ENCODE measurements at regions not wholly inside any gene's neighbourhood (a gene's known extent, or its start where the extent isn't known, plus 50 kb on each side); places are given as distances from the start of the nearest gene placed in this dataset.
"Not testable (repeated sequence)": the region's sequence is repeated elsewhere in the genome, so short reads cannot be mapped to it uniquely, and the experiment has no call there.

- CTCF ChIA-PET (ENCODE audit: partially characterized antibody); H2BK20ac ChIP-seq (ENCODE audit: low read length); H3K27me3 ChIP-seq (replicated peaks in 1 of 4; ENCODE audit: control insufficient read depth in 3 of 4, extremely low read depth in 1 of 4, insufficient read depth in 3 of 4, low read length in 3 of 4); H3K4me2 ChIP-seq (ENCODE audit: insufficient read depth in 1 of 2, low read depth in 2 of 2, low read length in 2 of 2); H3K14ac ChIP-seq (ENCODE audit: insufficient read length); H3K36me3 ChIP-seq (ENCODE audit: control insufficient read depth in 2 of 4, insufficient read depth in 4 of 4, low read length in 3 of 4); DNase-seq (ENCODE audit: low read depth in 1 of 2, low spot score in 2 of 2); H3K56ac ChIP-seq (replicated peaks; ENCODE audit: insufficient read length, low read depth, low read length); H2BK12ac ChIP-seq (ENCODE audit: low read depth, low read length); H3K27ac ChIP-seq (ENCODE audit: low read depth, low read length); POLR2A ChIA-PET (ENCODE audit: partially characterized antibody); H3K23me2 ChIP-seq (ENCODE audit: low read depth, low read length); H3K4ac ChIP-seq (replicated peaks; ENCODE audit: insufficient read length, low read depth, low read length); H4K20me1 ChIP-seq (replicated peaks in 1 of 2; ENCODE audit: control insufficient read depth in 1 of 2, insufficient read depth in 2 of 2, low read length in 2 of 2); H3K4me3 ChIP-seq (ENCODE audit: extremely low read depth in 1 of 4, insufficient read depth in 2 of 4, low read depth in 3 of 4, low read length in 4 of 4); H3K9ac ChIP-seq (replicated peaks in 1 of 4; ENCODE audit: extremely low read depth in 1 of 4, low read depth in 3 of 4, low read length in 3 of 4); H4K91ac ChIP-seq (replicated peaks; ENCODE audit: insufficient read length, low read length); FAIRE-seq; H2AK5ac ChIP-seq (ENCODE audit: low read depth, low read length); H2AFZ ChIP-seq (ENCODE audit: low read length); H3K79me1 ChIP-seq (ENCODE audit: low read depth, low read length); H3K18ac ChIP-seq (ENCODE audit: extremely low read depth, low read length); H4K5ac ChIP-seq (ENCODE audit: insufficient read length, low read depth, low read length); H3K9me3 ChIP-seq (ENCODE audit: insufficient read depth in 2 of 2, low read depth in 1 of 2, low read length in 1 of 2); H3K79me2 ChIP-seq (ENCODE audit: control insufficient read depth in 1 of 2, insufficient read depth in 2 of 2, low read length in 2 of 2); H3K23ac ChIP-seq (ENCODE audit: insufficient read length); H3K4me1 ChIP-seq (replicated peaks in 1 of 4; ENCODE audit: control insufficient read depth in 3 of 4, insufficient read depth in 4 of 4, low read length in 3 of 4); H4K8ac ChIP-seq (ENCODE audit: extremely low read depth, insufficient read depth, low read length); H2BK5ac ChIP-seq (ENCODE audit: low read depth, low read length); H2BK15ac ChIP-seq (ENCODE audit: low read length); H2BK120ac ChIP-seq (replicated peaks; ENCODE audit: low read depth, low read length): not testable (repeated sequence)
- 89% methylated on average over 15 of the region's 20 CpGs; no CpG with 5 or more reads in 1 of the 2 experiments for WGBS, 2 experiments (ENCODE audit: extremely low coverage in 1 of 2, insufficient coverage in 1 of 2, insufficient read length in 1 of 2, insufficient replicate concordance in 2 of 2, low coverage in 1 of 2, low lambda C conversion rate in 2 of 2, missing lambda C conversion rate in 1 of 2)
Measured at GRCh38 chr3:195992956-195993595, 84.7 kb upstream of the TNK2 start.

DNA sequence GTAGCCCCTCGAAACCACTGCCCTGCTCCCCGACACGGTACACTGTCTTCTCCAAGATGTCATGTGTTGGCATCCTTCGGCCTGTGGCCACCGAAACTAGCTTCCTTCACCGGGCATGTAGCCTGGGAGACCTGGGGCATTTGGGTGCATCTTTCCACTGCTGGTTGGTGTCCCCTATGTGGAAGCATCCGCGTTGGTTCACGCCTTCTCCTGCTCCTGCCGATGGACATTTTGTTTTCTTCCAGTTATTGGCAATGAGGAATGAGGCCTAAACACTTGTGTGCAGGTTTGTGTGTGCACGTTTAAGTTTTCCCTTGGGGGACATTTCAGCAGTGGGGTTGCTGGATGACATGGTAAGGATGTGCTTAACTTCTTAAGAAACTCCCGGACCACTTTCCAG, 83.6 kb upstream of the TNK2 start:
- H3K18ac ChIP-seq (ENCODE audit: extremely low read depth, low read length); H3K14ac ChIP-seq (ENCODE audit: insufficient read length); H4K5ac ChIP-seq (ENCODE audit: insufficient read length, low read depth, low read length); H3K9me3 ChIP-seq (ENCODE audit: insufficient read depth in 2 of 2, low read depth in 1 of 2, low read length in 1 of 2); H3K9ac ChIP-seq (replicated peaks in 1 of 4; ENCODE audit: extremely low read depth in 1 of 4, low read depth in 3 of 4, low read length in 3 of 4); H3K36me3 ChIP-seq (ENCODE audit: control insufficient read depth in 2 of 4, insufficient read depth in 4 of 4, low read length in 3 of 4); H3K56ac ChIP-seq (replicated peaks; ENCODE audit: insufficient read length, low read depth, low read length); H2BK120ac ChIP-seq (replicated peaks; ENCODE audit: low read depth, low read length); POLR2A ChIA-PET (ENCODE audit: partially characterized antibody); H3K23me2 ChIP-seq (ENCODE audit: low read depth, low read length); H4K20me1 ChIP-seq (replicated peaks in 1 of 2; ENCODE audit: control insufficient read depth in 1 of 2, insufficient read depth in 2 of 2, low read length in 2 of 2); H4K91ac ChIP-seq (replicated peaks; ENCODE audit: insufficient read length, low read length); H2BK5ac ChIP-seq (ENCODE audit: low read depth, low read length); H4K8ac ChIP-seq (ENCODE audit: extremely low read depth, insufficient read depth, low read length); H2BK20ac ChIP-seq (ENCODE audit: low read length); H3K79me1 ChIP-seq (ENCODE audit: low read depth, low read length); H3K4ac ChIP-seq (replicated peaks; ENCODE audit: insufficient read length, low read depth, low read length); H2BK15ac ChIP-seq (ENCODE audit: low read length); H2AFZ ChIP-seq (ENCODE audit: low read length); DNase-seq (ENCODE audit: low read depth in 1 of 2, low spot score in 2 of 2); FAIRE-seq; H3K23ac ChIP-seq (ENCODE audit: insufficient read length); H3K27me3 ChIP-seq (replicated peaks in 1 of 4; ENCODE audit: control insufficient read depth in 3 of 4, extremely low read depth in 1 of 4, insufficient read depth in 3 of 4, low read length in 3 of 4); H3K79me2 ChIP-seq (ENCODE audit: control insufficient read depth in 1 of 2, insufficient read depth in 2 of 2, low read length in 2 of 2); H3K27ac ChIP-seq (ENCODE audit: low read depth, low read length); H3K4me1 ChIP-seq (replicated peaks in 1 of 4; ENCODE audit: control insufficient read depth in 3 of 4, insufficient read depth in 4 of 4, low read length in 3 of 4); H2AK5ac ChIP-seq (ENCODE audit: low read depth, low read length); CTCF ChIA-PET (ENCODE audit: partially characterized antibody); H3K4me3 ChIP-seq (ENCODE audit: extremely low read depth in 1 of 4, insufficient read depth in 2 of 4, low read depth in 3 of 4, low read length in 4 of 4); H3K4me2 ChIP-seq (ENCODE audit: insufficient read depth in 1 of 2, low read depth in 2 of 2, low read length in 2 of 2); H2BK12ac ChIP-seq (ENCODE audit: low read depth, low read length): not testable (repeated sequence)
- WGBS, 2 experiments (ENCODE audit: extremely low coverage in 1 of 2, insufficient coverage in 1 of 2, insufficient read length in 1 of 2, insufficient replicate concordance in 2 of 2, low coverage in 1 of 2, low lambda C conversion rate in 2 of 2, missing lambda C conversion rate in 1 of 2), result 80% methylated on average over 9 of the region's 12 CpGs; no CpG with 5 or more reads in 1 of the 2 experiments

Data from H1 (cell line).